SK-N-MC (cell line): ENCODE measurements at regions not wholly inside any gene's neighbourhood (a gene's known extent, or its start where the extent isn't known, plus 50 kb on each side); places are given as distances from the start of the nearest gene placed in this dataset.
"Not testable (repeated sequence)": the region's sequence is repeated elsewhere in the genome, so short reads cannot be mapped to it uniquely, and the experiment has no call there.

Experiments used
- EZH2 ChIP-seq: fragments of 200-600 bp; sonication (generic); IDR thresholded peaks from one replicate; pipeline ENCODE4 v1.6.1; 2017; ENCODE audit warnings: antibody characterized with exemption
- FOXP2 ChIP-seq: optimal IDR thresholded peaks from 2 replicates; pipeline ENCODE3; 2011; ENCODE audit warnings: mild to moderate bottlenecking, moderate library complexity; ENCODE audit not compliant: insufficient read depth; ENCODE audit errors: extremely low read length, control extremely low read depth
- POLR2AphosphoS5 ChIP-seq: IDR thresholded peaks from 2 replicates; pipeline ENCODE4 v1.6.1; 2012; ENCODE audit warnings: mild to moderate bottlenecking, low read depth, low read length, borderline replicate concordance

- TF ChIP-seq EZH2, POLR2AphosphoS5, FOXP2: not testable (repeated sequence)
These were observed 115.7 kb upstream of the AKAP13 start for GRCh38 chr15:85264614-85265190.
